Nucleus accumbens (tissue), 56 donors: ENCODE measurements at regions not wholly inside any gene's neighbourhood (a gene's known extent, or its start where the extent isn't known, plus 50 kb on each side); places are given as distances from the start of the nearest gene placed in this dataset.
A peak's percentile ranks its signal among the peaks of the same experiment; 100 is the strongest.

Experiments used
- DNase-seq, 56 donors: peaks; one replicate each; lab custom pipeline; 2025; lab: John Stamatoyannopoulos, UW

- DNase-seq: no peak
Measured at GRCh38 chr9:129267141-129267540, 89.1 kb upstream of the IER5L start.

GRCh38 chr9:129266536-129266935 is 88.5 kb upstream of the IER5L start:
- no peak for DNase-seq

- DNase-seq: no peak
Measured at GRCh38 chr9:129264388-129264787, 86.3 kb upstream of the IER5L start.

GRCh38 chr9:129263836-129264235 is 85.8 kb upstream of the IER5L start:
- no peak for DNase-seq

- DNase-seq: no peak
Measured at GRCh38 chr9:129262261-129262660, 84.2 kb upstream of the IER5L start.

GRCh38 chr9:129259375-129259774 is 81.3 kb upstream of the IER5L start:
- DNase-seq: no peak

- DNase-seq: no peak
Measured at GRCh38 chr9:129258823-129259301, 80.8 kb upstream of the IER5L start.

GRCh38 chr9:129258124-129258822 is 80.2 kb upstream of the IER5L start:
- peak; percentile 34 to 96 (median 84) for DNase-seq

- no peak for DNase-seq
Measured at GRCh38 chr9:129256959-129257713, 79.1 kb upstream of the IER5L start.

- no peak for DNase-seq
Measured at GRCh38 chr9:129254566-129255287, 76.7 kb upstream of the IER5L start.

- peak in 22 of 56 donors; percentile 6 to 48 (median 23) for DNase-seq
Measured at GRCh38 chr9:129253803-129254381, 75.8 kb upstream of the IER5L start.

- DNase-seq: peak in 51 of 56 donors; percentile 10 to 80 (median 48)
Measured at GRCh38 chr9:129252937-129253802, 75.1 kb upstream of the IER5L start.

- no peak for DNase-seq
Measured at GRCh38 chr9:129250786-129251185, 72.7 kb upstream of the IER5L start.

GRCh38 chr9:129247285-129248153 is 69.5 kb upstream of the IER5L start:
- no peak for DNase-seq

GRCh38 chr9:129245276-129245675 is 67.2 kb upstream of the IER5L start:
- DNase-seq: no peak

- no peak for DNase-seq
Measured at GRCh38 chr9:129242971-129243561, 65.0 kb upstream of the IER5L start.

GRCh38 chr9:129242191-129242941 is 64.3 kb upstream of the IER5L start:
- DNase-seq: no peak

- no peak for DNase-seq
Measured at GRCh38 chr9:129241725-129242124, 63.7 kb upstream of the IER5L start.
